ENCODE measurements at regions not wholly inside any gene's neighbourhood (a gene's known extent, or its start where the extent isn't known, plus 50 kb on each side); places are given as distances from the start of the nearest gene placed in this dataset.
"Not testable (repeated sequence)": the region's sequence is repeated elsewhere in the genome, so short reads cannot be mapped to it uniquely, and the experiment has no call there.

DNA sequence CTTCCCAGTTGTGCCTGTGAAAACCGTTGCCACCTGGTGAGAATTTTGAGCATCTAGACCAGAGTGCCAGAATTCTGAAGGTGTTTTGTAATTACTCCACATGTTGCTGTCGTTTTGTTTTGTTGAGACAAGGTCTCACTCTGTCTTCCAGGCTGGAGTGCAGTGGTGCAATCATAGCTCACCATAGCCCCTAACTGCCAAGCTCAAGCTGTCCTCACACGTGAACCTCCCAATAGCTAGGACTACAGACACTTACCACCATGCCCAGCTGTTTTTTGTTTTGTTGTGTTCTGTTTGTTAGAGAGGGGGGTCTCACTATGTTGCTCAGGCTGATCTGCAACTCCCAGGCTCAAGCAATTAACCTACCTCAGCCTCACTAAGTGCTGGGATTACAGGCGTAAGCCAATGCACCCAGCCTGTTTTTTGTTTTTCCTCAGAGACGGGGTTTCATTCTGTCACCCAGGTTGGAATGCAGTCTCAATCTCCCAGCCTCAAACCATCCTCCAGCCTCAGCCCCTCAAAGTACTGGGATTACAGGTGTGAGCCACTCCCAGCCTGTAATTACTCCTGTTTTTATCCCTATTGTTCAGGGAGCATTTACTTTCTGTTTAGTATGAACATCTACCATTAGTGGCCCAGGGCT lies 121.1 kb upstream of the DMRT1 start:
- no peak for DNase-seq

DNA sequence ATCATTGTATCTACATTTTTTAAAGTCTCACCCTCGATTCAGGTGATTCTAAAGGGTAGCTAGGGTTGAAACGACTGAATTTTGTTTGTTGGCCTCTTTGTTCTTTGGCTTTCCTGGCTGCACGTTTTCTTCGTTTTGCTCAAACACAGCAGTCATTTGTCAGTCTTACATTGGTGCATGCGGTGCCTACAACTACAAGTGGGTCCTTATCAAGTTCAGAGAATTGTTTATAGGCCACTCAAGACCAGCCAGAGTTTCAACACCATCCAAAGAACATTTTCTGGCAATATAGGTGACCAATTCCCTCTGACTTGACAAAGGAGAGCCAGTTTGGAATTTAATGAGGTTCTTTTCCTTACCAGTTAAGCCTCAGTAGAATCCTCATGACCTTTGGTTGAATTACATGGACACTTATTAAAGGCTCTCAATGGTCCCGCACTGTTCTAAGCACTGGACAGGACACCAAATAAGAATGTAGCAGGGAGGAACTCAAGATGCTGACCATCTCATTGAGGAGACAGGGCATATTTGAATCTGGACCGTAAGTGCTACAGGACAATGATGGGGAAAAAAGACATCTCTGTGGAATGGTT lies 119.0 kb upstream of the DMRT1 start:
- no peak for DNase-seq

GRCh38 chr9:724461-724860 lies 117.0 kb upstream of the DMRT1 start:
- DNase-seq: not testable (repeated sequence)

DNA sequence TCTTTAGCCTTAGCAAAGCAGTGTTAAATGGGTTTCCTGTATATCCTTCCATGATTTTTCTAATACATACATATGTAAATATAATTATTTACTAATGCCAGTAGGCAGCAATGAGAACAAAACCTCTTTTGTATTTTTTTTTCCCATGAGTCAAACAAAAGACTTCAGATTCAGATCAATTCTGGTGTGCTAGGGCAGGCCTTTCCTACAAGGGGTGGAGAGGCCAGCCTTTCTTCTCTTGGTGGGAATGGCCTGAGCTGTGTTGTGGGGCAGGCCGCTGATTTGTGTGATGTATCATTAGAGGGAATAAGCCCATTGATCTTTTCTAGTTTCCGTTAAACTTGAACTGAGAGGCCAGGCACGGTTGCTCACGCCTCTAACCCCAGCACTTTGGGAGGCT lies 115.5 kb upstream of the DMRT1 start:
- no peak for DNase-seq

GRCh38 chr9:727767-728166 lies 113.7 kb upstream of the DMRT1 start:
- DNase-seq: no peak

- no peak for DNase-seq
Measured at GRCh38 chr9:728535-728934, 113.0 kb upstream of the DMRT1 start.

DNA sequence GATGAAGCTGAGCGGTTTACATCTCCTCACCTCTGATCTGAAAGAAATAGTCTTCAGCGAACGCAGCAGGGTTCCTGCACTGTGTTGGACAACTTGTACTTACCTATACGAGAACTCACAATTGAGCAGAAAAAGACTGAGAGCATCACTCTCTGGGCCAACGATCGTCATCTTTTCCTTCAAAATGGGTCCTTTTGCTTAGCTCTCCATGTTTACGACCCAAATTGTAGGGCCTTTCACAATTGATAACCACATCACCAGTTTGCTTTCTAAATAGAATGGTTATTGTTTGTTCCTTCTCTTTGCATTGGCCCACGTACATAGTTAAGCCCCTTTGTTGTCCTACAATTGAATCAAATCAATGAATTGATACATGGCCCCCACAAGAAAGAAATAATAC lies 110.0 kb upstream of the DMRT1 start:
- no peak for DNase-seq

GRCh38 chr9:734831-735511 lies 106.5 kb upstream of the DMRT1 start:
- DNase-seq: no peak

DNA sequence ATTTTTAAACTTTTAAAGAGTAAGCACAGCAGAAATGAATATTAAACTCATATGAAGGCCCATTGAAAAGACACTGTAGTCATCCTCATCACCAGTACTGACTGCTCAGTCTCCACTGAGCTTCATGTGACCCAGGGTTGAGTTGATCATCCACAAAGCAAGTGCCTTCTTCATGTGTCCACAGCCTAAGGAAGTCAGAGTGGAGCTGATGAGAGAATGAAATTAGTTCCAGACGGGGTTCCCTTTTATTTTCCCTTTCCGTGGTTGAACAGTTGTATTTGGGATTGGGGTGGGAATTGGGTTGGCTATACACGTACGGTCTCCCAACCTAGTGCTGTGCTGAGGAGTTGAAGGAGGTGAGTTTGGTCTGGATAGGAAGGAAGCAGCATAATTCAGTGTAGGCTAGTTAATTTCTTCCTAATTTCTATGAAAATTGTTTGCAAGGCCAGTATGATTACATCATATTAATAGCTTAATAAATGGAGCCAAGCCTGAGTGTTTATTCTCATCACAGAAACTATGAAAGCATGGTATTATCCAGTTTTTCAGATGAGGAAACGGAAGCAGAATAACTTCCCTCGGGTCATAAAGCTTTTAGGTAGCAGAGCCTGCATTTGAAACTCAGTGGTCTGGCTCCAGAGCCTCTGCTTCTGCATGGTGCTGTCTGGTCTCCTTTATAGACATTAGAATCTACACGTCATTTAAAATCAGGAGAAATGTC lies 103.9 kb upstream of the DMRT1 start:
- no peak for DNase-seq

DNA sequence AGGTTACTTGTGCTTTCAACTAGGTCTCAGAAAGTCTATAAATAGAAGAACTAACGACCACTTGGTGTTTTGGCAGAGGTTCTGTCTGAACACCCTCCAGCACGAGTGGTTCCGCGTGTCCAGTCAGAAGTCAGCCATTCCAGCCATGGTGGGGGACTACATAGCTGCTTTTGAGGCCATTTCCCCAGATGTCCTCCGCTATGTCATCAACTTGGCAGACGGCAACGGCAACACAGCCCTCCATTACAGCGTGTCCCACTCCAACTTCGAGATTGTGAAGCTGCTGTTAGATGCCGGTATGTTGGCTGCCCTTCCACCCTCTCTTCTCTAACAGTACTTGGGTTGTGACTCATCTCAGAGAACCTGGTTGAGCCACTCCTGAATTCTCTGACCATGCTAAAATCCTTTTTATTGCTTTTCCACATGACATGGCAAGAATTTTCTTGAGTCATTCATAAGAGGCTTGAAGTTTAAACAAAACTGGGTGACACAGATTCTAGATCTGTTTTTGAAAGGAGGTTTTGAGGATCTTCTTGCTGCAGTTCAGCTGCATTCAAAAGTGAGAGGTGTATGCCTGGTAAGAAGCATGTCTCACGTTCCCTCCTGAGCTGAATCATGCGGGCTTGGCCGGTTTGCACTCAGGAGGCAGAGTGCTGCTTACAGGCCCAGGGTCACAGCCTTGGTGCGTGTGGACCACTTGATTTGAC lies 103.1 kb upstream of the DMRT1 start:
- DNase-seq: no peak

DNA sequence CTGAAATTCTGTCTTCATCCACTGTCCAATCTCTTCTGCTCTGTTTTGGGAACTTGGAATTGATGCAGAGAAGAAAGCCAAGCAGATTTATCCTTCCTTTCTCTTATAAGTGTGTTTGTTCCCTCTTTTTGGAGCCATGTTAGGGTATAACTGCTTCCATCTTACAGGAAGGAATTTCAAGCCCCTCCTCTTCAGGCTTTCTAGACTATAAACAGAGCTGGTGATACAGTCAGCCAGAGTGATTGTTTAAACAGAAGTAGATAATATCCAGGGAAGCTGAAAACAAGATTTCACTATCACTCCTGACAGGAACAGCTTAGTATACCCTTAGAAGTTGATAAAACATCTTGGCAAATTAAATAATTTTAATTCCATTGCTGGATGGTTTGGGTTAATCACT lies 102.1 kb upstream of the DMRT1 start:
- no peak for DNase-seq

GRCh38 chr9:740221-740620 lies 101.3 kb upstream of the DMRT1 start:
- DNase-seq: no peak

DNA sequence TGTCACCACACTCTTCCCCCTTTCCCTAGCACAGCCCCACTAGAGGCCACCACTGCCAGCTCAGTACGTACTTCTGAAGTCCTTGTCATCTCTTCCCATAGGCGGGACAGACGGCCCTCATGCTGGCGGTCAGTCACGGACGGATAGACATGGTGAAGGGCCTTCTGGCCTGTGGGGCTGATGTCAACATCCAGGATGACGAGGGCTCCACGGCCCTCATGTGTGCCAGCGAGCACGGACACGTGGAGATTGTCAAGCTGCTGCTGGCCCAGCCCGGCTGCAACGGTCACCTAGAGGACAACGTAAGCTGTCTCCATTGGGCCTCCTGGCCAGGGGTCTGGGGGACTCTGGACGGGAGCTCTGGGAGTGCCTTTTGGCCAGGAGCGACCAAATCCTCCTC lies 99.4 kb upstream of the DMRT1 start:
- DNase-seq: no peak

GRCh38 chr9:742914-743589 lies 98.4 kb upstream of the DMRT1 start:
- DNase-seq: no peak

GRCh38 chr9:744046-744712 lies 97.3 kb upstream of the DMRT1 start:
- DNase-seq: no peak

DNA sequence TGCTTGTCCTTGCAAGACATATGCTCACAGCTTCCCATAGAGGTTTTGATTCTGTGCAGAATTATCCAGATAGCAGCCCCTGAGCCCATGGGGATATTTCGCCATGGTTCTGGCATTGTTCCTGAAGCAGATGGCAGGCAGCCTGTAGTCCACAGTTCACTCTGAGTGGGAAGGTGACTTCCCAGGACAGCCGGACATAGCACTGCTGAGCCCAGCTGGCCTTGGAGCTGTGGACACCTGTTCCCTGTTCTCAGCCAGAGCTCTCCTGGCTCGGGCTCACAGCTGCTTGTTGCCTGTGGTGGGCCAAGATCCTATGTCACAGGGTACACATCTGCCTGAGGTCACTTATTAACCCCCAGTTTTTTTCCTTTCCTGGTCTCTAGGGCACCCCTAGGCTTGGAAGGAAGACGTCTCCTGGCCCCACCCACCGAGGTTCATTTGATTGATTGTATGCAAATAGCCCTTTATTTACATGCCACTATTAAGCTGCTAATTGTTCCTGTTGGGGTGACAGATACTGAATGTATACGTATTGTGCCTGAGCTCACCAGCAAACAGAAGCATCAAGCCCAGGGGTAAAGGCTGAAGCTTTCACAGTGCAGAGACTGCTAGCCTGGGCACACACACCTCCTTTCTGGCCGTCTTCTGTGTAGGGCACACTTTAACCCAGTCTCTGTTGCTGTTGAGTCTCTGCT lies 96.6 kb upstream of the DMRT1 start:
- no peak for DNase-seq

- DNase-seq: no peak
Measured at GRCh38 chr9:745761-746380, 95.6 kb upstream of the DMRT1 start.

DNA sequence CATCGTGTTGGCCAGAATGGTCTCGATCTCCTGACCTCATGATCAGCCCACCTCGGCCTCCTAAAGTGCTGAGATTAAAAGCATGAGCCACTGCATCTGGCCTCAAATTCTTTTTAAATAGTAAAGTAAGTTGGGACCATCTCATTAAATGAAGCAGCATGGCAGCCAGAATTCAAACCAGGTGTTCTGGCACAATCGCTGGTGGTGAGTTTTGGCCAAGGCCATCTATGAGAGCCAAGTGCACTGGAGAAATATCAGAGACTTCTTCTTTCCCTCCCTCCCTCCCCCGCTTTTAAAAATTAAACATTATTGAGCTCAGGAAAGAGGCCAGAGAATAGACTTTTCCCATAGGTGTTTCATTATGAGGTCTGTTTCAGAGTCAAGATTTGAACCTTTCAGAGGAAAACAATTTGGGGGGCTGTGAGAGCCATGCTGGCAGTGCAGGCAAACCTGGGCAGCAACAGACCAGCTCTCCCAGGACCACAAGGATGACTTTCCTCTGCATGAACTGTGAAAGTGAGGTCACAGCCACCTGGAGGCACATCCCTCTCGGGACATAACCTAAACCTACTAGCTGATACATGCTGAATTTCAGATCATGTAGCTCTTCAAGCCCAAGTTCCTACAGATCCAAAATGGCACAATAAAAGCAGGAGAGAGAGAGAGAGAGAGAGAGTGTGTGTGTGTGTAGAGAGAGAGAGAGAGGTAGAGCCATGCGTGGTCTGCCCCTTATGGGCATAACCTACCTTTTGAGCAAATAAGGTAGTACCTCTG lies 94.6 kb upstream of the DMRT1 start:
- no peak for DNase-seq

- DNase-seq: no peak
Measured at GRCh38 chr9:747567-747966, 93.9 kb upstream of the DMRT1 start.

DNA sequence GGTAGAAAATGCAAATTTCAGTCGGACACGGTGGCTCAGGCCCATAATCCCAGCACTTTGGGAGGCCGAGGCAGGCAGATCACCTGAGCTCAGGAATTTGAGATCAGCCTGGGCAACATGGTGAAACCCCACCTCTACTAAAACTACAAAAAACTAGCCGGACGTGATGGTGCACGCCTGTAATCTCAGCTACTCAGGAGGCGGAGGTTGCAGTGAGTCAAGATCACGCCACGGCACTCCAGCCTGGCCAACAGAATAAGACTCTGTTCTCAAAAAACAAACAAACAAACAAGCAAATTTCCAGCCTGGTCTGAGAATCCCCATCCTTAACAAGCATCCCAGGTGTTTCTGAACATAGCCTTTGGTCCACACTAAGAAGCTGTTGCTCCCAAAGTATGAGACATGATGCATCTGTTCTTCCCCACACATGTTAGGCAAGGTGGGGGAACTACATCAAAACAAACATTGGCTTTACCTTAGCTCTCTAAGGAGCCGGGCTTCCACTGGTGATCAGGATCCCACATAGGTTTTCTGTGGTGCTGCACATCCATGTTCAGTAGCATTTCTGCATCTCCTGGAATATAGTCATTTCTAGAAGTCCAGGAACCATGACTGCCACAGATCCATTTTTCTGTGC lies 92.5 kb upstream of the DMRT1 start:
- DNase-seq: no peak
